ENCODE measurements at regions not wholly inside any gene's neighbourhood (a gene's known extent, or its start where the extent isn't known, plus 50 kb on each side); places are given as distances from the start of the nearest gene placed in this dataset.

- TF ChIP-seq CTCF (IDR thresholded peaks at IDR 0.05) (no peak), EZH2 (IDR thresholded peaks at IDR 0.05; ENCODE audit: borderline replicate concordance, insufficient read depth, low read depth, low read length, poor library complexity, severe bottlenecking) (no peak)
Observed at GRCh38 chr7:41544241-41544640, 158.6 kb downstream of the INHBA start.
